ENCODE measurements at regions not wholly inside any gene's neighbourhood (a gene's known extent, or its start where the extent isn't known, plus 50 kb on each side); places are given as distances from the start of the nearest gene placed in this dataset.

DNA sequence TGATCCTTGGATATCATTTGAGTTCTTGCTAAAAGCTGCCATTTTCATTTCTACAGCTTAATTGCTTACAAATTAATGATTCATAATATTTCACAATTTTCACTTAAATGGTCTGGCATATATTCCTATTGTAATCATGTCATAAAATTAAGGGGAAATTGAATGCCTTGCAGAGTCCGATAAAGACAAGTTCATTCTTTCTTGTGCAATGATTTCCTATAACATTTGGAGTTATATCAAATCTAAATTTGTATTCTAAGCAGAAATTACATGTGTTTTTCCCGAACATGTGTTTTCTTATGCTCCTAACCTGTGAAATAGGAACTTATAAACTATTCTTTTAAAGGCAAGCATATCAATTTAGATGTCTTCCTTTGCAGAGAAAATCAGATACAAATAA is 118.3 kb upstream of the CYYR1 start:
- TF ChIP-seq POLR2A (IDR thresholded peaks at IDR 0.05; ENCODE audit: low read depth, low read length), result no peak
- TF ChIP-seq, protein P1, sequence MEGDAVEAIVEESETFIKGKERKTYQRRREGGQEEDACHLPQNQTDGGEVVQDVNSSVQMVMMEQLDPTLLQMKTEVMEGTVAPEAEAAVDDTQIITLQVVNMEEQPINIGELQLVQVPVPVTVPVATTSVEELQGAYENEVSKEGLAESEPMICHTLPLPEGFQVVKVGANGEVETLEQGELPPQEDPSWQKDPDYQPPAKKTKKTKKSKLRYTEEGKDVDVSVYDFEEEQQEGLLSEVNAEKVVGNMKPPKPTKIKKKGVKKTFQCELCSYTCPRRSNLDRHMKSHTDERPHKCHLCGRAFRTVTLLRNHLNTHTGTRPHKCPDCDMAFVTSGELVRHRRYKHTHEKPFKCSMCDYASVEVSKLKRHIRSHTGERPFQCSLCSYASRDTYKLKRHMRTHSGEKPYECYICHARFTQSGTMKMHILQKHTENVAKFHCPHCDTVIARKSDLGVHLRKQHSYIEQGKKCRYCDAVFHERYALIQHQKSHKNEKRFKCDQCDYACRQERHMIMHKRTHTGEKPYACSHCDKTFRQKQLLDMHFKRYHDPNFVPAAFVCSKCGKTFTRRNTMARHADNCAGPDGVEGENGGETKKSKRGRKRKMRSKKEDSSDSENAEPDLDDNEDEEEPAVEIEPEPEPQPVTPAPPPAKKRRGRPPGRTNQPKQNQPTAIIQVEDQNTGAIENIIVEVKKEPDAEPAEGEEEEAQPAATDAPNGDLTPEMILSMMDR (conservative IDR thresholded peaks at IDR 0.05; ENCODE audit: low read depth, low read length), result no peak
- TF ChIP-seq MAFK (IDR thresholded peaks at IDR 0.05; ENCODE audit: low read depth, low read length), result no peak
- TF ChIP-seq CEBPB (IDR thresholded peaks at IDR 0.05; ENCODE audit: low read depth, low read length), result no peak
- TF ChIP-seq BHLHE40 (IDR thresholded peaks at IDR 0.05; ENCODE audit: low read depth, low read length), result no peak
- no peak for TF ChIP-seq RCOR1 (IDR thresholded peaks at IDR 0.05; ENCODE audit: insufficient replicate concordance, low read length)
- TF ChIP-seq, protein P2, sequence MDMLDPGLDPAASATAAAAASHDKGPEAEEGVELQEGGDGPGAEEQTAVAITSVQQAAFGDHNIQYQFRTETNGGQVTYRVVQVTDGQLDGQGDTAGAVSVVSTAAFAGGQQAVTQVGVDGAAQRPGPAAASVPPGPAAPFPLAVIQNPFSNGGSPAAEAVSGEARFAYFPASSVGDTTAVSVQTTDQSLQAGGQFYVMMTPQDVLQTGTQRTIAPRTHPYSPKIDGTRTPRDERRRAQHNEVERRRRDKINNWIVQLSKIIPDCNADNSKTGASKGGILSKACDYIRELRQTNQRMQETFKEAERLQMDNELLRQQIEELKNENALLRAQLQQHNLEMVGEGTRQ (IDR thresholded peaks at IDR 0.05; ENCODE audit: low read depth, low read length), result no peak
